CD4-positive, alpha-beta T cell treated with Interleukin-12 subunit alpha and Interleukin-12 subunit beta, for 1 hour (primary cell): ENCODE measurements at regions not wholly inside any gene's neighbourhood (a gene's known extent, or its start where the extent isn't known, plus 50 kb on each side); places are given as distances from the start of the nearest gene placed in this dataset.
"Not testable (repeated sequence)": the region's sequence is repeated elsewhere in the genome, so short reads cannot be mapped to it uniquely, and the experiment has no call there.

ENCODE experiments used
- DNase-seq: peaks from one replicate; pipeline ENCODE4 v3.0.0-alpha.2; 2020

GRCh38 chr6:167690931-167691330 lies 135.8 kb upstream of the AFDN start:
- DNase-seq: no peak

GRCh38 chr6:167691533-167692312 lies 135.0 kb upstream of the AFDN start:
- DNase-seq: no peak

GRCh38 chr6:167693478-167693877 lies 133.2 kb upstream of the AFDN start:
- not testable (repeated sequence) for DNase-seq

GRCh38 chr6:167695831-167696230 lies 130.9 kb upstream of the AFDN start:
- no peak for DNase-seq

- DNase-seq: no peak
Measured at GRCh38 chr6:167696296-167696695, 130.4 kb upstream of the AFDN start.

GRCh38 chr6:167697316-167697715 lies 129.4 kb upstream of the AFDN start:
- DNase-seq: no peak

GRCh38 chr6:167698540-167698939 lies 128.2 kb upstream of the AFDN start:
- no peak for DNase-seq

- DNase-seq: peak; percentile 35
Measured at GRCh38 chr6:167699141-167699931, 127.4 kb upstream of the AFDN start.

GRCh38 chr6:167700199-167700598 lies 126.5 kb upstream of the AFDN start:
- DNase-seq: no peak

- no peak for DNase-seq
Measured at GRCh38 chr6:167701010-167701409, 125.7 kb upstream of the AFDN start.

GRCh38 chr6:167702241-167702827 lies 124.4 kb upstream of the AFDN start:
- DNase-seq: no peak

GRCh38 chr6:167703347-167703746 lies 123.4 kb upstream of the AFDN start:
- no peak for DNase-seq

GRCh38 chr6:167703781-167704180 lies 122.9 kb upstream of the AFDN start:
- no peak for DNase-seq

GRCh38 chr6:167704396-167704901 lies 122.3 kb upstream of the AFDN start:
- no peak for DNase-seq

GRCh38 chr6:167705211-167705750 lies 121.4 kb upstream of the AFDN start:
- DNase-seq: no peak

- peak; percentile 57 for DNase-seq
Measured at GRCh38 chr6:167706313-167707109, 120.2 kb upstream of the AFDN start.

GRCh38 chr6:167707686-167708500 lies 118.8 kb upstream of the AFDN start:
- no peak for DNase-seq

- no peak for DNase-seq
Measured at GRCh38 chr6:167708501-167709094, 118.1 kb upstream of the AFDN start.

GRCh38 chr6:167709196-167709595 lies 117.5 kb upstream of the AFDN start:
- DNase-seq: no peak

- DNase-seq: not testable (repeated sequence)
Measured at GRCh38 chr6:167709776-167710336, 116.9 kb upstream of the AFDN start.
